OCI-LY3 (cell line): ENCODE measurements at regions not wholly inside any gene's neighbourhood (a gene's known extent, or its start where the extent isn't known, plus 50 kb on each side); places are given as distances from the start of the nearest gene placed in this dataset.

Source experiments
- CTCF ChIP-seq: fragments of 200-600, 300-600 bp; sonication (generic); IDR thresholded peaks from 2 replicates; pipeline ENCODE4 v1.5.1; 2014; ENCODE audit warnings: antibody characterized with exemption, low read length, low read depth
- EZH2phosphoT487 ChIP-seq: fragments of 200-600 bp; shearing (Covaris generic); IDR thresholded peaks from 2 replicates; pipeline ENCODE4 v1.6.1; 2018; ENCODE audit warnings: antibody characterized with exemption, mixed run types, low read depth

GRCh38 chr6:48626421-48626820, 515.4 kb upstream of the PTCHD4 start:
- TF ChIP-seq CTCF (no peak), EZH2phosphoT487 (no peak)
